ENCODE measurements at regions not wholly inside any gene's neighbourhood (a gene's known extent, or its start where the extent isn't known, plus 50 kb on each side); places are given as distances from the start of the nearest gene placed in this dataset.

GRCh38 chr2:217339753-217340152 is 479.9 kb upstream of the TNP1 start:
- no peak overlapping the region for H3K9ac ChIP-seq (ENCODE audit: insufficient read depth, low read depth, low read length)
- no peak overlapping the region for H3K4me3 ChIP-seq (replicated peaks in 1 of 3; ENCODE audit: insufficient read depth in 1 of 3, low read depth in 2 of 3, low read length in 3 of 3)
- CTCF ChIA-PET (ENCODE audit: low intra/inter-chr PET ratio, low total read pairs), result no interaction called here
- H2AFZ ChIP-seq (ENCODE audit: low read length), result no peak overlapping the region
- TF ChIP-seq HOMEZ (CRISPR knock-in tag; IDR thresholded peaks at IDR 0.05; ENCODE audit: low read depth) (peak; percentile 26; the same call in 1 of the 2 replicates), GABPA (IDR thresholded peaks at IDR 0.05; ENCODE audit: low read depth, low read length) (no peak), GABPA (CRISPR knock-in tag; IDR thresholded peaks at IDR 0.05; ENCODE audit: low read depth) (peak; percentile 36; the same call in 1 of the 2 replicates), CREBL2 (CRISPR knock-in tag; IDR thresholded peaks at IDR 0.05; ENCODE audit: borderline replicate concordance) (no peak), ASH2L (IDR thresholded peaks at IDR 0.05; ENCODE audit: insufficient read length, low read depth, low read length) (peak; percentile 12)
- no peaks in the 10 kb centered on the region for H4K20me1 ChIP-seq (ENCODE audit: insufficient read depth, low read length)
- H3K4me1 ChIP-seq (ENCODE audit: insufficient read depth, low read length), result peaks cover 47% of the 10 kb centered on the region
- no peak overlapping the region for H3K27ac ChIP-seq (ENCODE audit: extremely low read length, insufficient read depth, low read length)
- H3K27me3 ChIP-seq (ENCODE audit: control insufficient read depth in 1 of 2, insufficient read depth in 2 of 2, low read length in 2 of 2), result no peaks in the 10 kb centered on the region
- in situ Hi-C loops (cut with HindIII; ENCODE audit: extremely low pct_ligation_motif_present, low pct_unique_long_range_greater_than_20kb) (loop anchor here (25.0 kb wide), 1 partner anchor 827 kb away; no protein-coding TSS in a partner anchor), intact Hi-C loops (cut with micrococcal nuclease; ENCODE audit: unreplicated experiment) (loop anchor here (10.0 kb wide), 1 partner anchor 645 kb away; the partner anchor contains the start of gene IGFBP5)
- H3K36me3 ChIP-seq (replicated peaks in 1 of 2; ENCODE audit: control insufficient read depth in 1 of 2, insufficient read depth in 2 of 2, low read length in 2 of 2), result no peaks in the 10 kb centered on the region
- no peak overlapping the region for H3K4me2 ChIP-seq (ENCODE audit: low read depth, low read length)
- H3K79me2 ChIP-seq (ENCODE audit: insufficient read depth, low read length), result no peaks in the 10 kb centered on the region
- no peaks in the 10 kb centered on the region for H3K9me3 ChIP-seq (ENCODE audit: low read length)
- BruUV-seq (replicated peaks), result no TSS peak
- DNase-seq (ENCODE audit: low spot score) (no peak), FAIRE-seq (no peak), ATAC-seq (no peak)
- POLR2A ChIA-PET, result no interaction called here
- WGBS (ENCODE audit: low lambda C conversion rate), result 73% methylated on average over 5 of the region's 5 CpGs

GRCh38 chr2:217338306-217338916 is 478.5 kb upstream of the TNP1 start:
- no TSS peak for BruUV-seq (replicated peaks)
- Histone ChIP-seq H3K79me2 (ENCODE audit: insufficient read depth, low read length) (no peaks in the 10 kb centered on the region), H3K27ac (ENCODE audit: extremely low read length, insufficient read depth, low read length) (no peak overlapping the region), H3K4me2 (ENCODE audit: low read depth, low read length) (0 out of 2 replicates have a peak overlapping the region, but pooled peaks have one; percentile 18), H3K27me3 (ENCODE audit: control insufficient read depth in 1 of 2, insufficient read depth in 2 of 2, low read length in 2 of 2) (no peaks in the 10 kb centered on the region), H3K4me1 (ENCODE audit: insufficient read depth, low read length) (peaks cover 55% of the 10 kb centered on the region), H3K9ac (ENCODE audit: insufficient read depth, low read depth, low read length) (no peak overlapping the region), H4K20me1 (ENCODE audit: insufficient read depth, low read length) (no peaks in the 10 kb centered on the region), H3K36me3 (replicated peaks in 1 of 2; ENCODE audit: control insufficient read depth in 1 of 2, insufficient read depth in 2 of 2, low read length in 2 of 2) (no peaks in the 10 kb centered on the region), H2AFZ (ENCODE audit: low read length) (no peak overlapping the region), H3K9me3 (ENCODE audit: low read length) (no peaks in the 10 kb centered on the region), H3K4me3 (replicated peaks in 1 of 3; ENCODE audit: insufficient read depth in 1 of 3, low read depth in 2 of 3, low read length in 3 of 3) (no peak overlapping the region)
- in situ Hi-C loops (cut with HindIII; ENCODE audit: extremely low pct_ligation_motif_present, low pct_unique_long_range_greater_than_20kb) (loop anchor here (25.0 kb wide), 1 partner anchor 826 kb away; no protein-coding TSS in a partner anchor), intact Hi-C loops (cut with micrococcal nuclease; ENCODE audit: unreplicated experiment) (loop anchor here (10.0 kb wide), 1 partner anchor 644 kb away; the partner anchor contains the start of gene IGFBP5)
- WGBS (ENCODE audit: low lambda C conversion rate), result 4% methylated on average over 4 of the region's 4 CpGs
- no peak for ATAC-seq
- DNase-seq (ENCODE audit: low spot score), result peak; percentile 58
- ChIA-PET POLR2A (no interaction called here), CTCF (ENCODE audit: low intra/inter-chr PET ratio, low total read pairs) (no interaction called here)
- FAIRE-seq, result no peak
- TF ChIP-seq ATF3 (CRISPR knock-in tag; IDR thresholded peaks at IDR 0.05), result 0 out of 2 replicates have a peak, but pooled peaks have one; percentile 49
- no peak for TF ChIP-seq TOE1 (CRISPR knock-in tag; IDR thresholded peaks at IDR 0.05)
- 0 out of 2 replicates have a peak, but pooled peaks have one; percentile 45 for TF ChIP-seq ELF3 (CRISPR knock-in tag; IDR thresholded peaks at IDR 0.05)
- TF ChIP-seq GMEB2 (CRISPR knock-in tag; IDR thresholded peaks at IDR 0.05; ENCODE audit: low read depth), result no peak
